Stimulated activated CD4-positive, alpha-beta T cell treated with anti-CD3 and anti-CD28 coated beads, Interleukin-1b, Interleukin-23, amount 100 ng/mL, for 1 hour (primary cell): ENCODE measurements at regions not wholly inside any gene's neighbourhood (a gene's known extent, or its start where the extent isn't known, plus 50 kb on each side); places are given as distances from the start of the nearest gene placed in this dataset.

Experiments
- DNase-seq, 2 donors: peaks; one replicate each; pipeline ENCODE4 v3.0.0-alpha.2; 2020; ENCODE audit warnings: low read depth in 2 of 2

DNA sequence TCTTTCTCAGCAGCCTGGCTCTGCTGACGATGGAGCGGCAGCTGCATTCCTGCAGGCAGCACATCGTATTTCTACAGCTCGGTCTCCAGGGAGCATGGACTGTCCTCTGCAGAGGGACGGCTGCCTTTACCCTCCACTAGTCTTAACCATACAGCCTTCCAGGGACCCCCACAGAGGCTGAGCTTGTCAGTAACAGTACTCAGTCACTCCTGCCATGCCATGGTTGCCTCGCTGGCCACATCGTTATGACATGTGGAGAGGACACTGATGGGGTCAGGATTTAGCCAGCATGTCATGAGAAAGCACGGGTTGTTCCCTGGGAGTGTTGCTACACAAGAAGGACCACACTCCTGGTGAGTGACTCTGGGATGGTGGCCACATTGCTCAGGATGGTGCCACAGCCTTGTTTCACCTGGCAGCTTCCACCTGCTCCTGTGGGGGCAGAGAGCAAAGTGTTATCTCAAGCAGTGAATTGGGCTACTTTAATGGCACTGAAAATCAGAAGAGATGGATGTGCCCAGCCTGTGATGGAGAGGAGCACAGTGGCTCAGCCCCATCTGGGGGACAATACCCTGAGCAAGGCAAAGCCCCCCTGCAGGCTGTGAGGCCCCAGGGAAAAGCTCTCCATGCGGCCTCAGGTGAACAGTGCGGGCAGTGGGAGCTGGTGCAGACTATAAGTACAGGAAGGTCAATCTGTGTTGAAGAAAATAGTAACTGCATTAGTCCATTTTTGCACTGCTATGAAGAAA is 443.9 kb downstream of the TCERG1L start:
- no peak for DNase-seq

GRCh38 chr10:130869179-130869841 is 442.2 kb downstream of the TCERG1L start:
- no peak for DNase-seq

GRCh38 chr10:130871406-130871805 is 440.1 kb downstream of the TCERG1L start:
- DNase-seq, result no peak

- no peak for DNase-seq
Observed at GRCh38 chr10:130873636-130874035, 437.9 kb downstream of the TCERG1L start.

DNA sequence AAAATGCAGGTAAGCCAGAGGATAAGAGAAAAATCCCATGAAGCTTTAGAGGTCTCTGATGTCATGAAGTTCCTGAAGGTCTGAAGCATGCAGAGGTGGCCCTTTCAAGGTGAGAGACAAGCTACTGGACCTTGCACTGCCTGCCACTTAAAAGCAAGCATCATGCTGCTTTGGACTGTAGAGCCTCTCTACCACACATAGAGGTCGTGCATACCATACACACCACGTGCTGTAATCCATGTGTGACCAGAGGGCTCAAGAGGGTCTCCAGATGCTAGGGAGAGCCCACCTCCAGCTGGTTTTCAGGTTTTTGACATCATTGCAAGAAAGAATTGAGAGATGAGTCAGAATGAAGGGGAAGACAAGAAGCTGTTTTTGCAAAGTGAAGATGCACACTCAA is 436.4 kb downstream of the TCERG1L start:
- DNase-seq, result no peak

- DNase-seq, result no peak
Observed at GRCh38 chr10:130875897-130876472, 435.5 kb downstream of the TCERG1L start.

DNA sequence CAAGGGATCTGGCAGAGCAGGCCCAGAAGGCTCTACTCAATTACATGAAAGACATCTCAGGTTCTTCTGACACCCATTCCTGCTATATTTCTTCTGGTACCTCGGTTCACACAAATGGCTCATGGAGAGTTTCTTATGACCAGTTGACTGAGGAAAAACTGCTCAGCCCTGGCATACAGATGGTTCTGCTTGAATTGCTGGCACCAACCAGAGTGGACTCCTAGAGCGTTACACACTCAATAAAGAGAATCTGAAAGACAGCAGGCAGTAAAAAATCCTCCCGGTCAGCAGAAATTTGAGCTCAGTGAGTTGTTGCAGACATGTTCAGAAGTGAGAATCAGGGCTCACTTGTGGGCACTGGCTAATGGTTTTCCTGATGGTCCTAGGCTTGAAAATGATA is 434.4 kb downstream of the TCERG1L start:
- DNase-seq, result no peak

- DNase-seq, result no peak
Observed at GRCh38 chr10:130878131-130878530, 433.4 kb downstream of the TCERG1L start.

DNA sequence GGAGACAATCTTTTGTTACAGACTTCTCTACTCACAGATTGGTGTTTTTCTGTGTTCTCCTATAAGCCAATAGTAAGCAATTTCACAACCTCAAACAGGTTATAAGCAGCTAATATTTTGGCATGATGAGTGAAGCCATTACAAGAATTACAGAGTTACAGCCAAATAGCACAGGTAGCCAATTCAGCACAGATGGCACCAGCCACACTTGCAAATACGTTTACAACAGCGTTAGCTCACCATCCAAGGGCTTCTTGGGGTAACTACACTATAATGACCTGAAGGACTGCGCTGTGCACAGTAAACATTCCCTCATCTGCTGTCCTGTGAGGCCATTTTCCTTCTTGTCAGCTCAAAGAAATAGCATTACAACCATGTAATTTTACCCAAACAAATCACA is 428.6 kb downstream of the TCERG1L start:
- DNase-seq, result no peak

- DNase-seq, result no peak
Observed at GRCh38 chr10:130884456-130884855, 427.1 kb downstream of the TCERG1L start.

- DNase-seq, result no peak
Observed at GRCh38 chr10:130885021-130885655, 426.4 kb downstream of the TCERG1L start.

DNA sequence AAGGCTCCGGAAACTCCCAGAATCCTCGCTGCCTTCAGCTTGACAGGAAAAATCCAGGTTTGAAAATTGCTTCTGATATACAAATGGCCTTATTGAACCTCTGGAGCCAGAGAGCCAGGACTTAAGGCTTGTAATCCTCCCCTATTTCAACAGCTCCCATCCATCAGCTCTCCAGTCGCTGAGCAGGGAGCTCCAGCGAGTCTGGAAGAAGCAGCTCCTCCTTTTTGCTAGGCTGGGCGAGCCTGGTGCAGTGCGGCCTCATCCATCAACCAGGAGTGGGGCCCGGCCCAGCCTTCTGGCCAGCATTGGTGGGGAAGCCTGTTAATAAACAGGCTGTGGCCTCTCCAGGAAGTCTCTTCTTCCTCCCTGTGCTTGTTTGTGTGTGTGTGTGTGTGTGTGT is 424.4 kb downstream of the TCERG1L start:
- no peak for DNase-seq

- DNase-seq, result no peak
Observed at GRCh38 chr10:130888493-130888892, 423.0 kb downstream of the TCERG1L start.

DNA sequence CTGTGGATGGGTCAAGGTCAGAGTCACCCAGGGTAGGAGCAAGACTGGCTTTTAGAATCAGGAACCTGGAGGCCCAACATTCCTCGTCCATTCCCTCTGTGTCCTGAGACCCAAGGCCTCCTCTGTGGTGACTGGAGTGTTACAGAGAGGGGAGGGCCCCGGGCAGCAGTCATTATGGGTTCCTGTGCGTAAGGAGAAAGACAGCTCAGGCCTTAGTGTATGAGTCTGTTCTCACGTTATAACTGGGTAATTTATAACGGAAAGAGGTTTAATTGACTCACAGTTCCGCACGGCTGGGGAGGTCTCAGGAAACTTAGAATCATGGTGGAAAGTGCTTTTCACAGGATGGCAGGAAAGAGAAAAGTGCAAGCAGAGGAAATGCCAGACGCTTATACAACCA is 422.3 kb downstream of the TCERG1L start:
- DNase-seq, result no peak

GRCh38 chr10:130889780-130890179 is 421.7 kb downstream of the TCERG1L start:
- DNase-seq, result no peak

- no peak for DNase-seq
Observed at GRCh38 chr10:130891066-130891465, 420.5 kb downstream of the TCERG1L start.

GRCh38 chr10:130894471-130894870 is 417.1 kb downstream of the TCERG1L start:
- DNase-seq, result no peak

GRCh38 chr10:130895161-130895560 is 416.4 kb downstream of the TCERG1L start:
- DNase-seq, result no peak

GRCh38 chr10:130897815-130898214 is 413.7 kb downstream of the TCERG1L start:
- DNase-seq, result no peak

DNA sequence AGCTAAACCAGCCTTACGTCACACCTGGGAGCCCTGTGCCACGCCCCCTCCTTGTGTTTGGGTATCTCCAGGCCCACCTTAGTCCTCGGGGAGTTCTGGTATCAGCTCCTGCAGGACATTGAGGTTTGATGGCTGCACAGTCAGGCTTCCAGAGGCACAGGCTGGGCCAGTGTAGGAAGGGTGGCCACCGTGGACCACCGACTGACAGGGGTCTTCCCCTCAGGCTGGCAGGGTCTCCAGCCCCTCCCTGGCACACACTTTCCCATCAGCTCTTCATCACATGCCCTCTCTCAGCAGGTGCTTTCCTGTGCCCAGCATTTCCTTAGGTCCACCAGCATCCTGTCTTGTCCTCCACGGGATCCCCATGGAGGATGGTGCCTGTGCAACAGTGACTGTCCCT is 413.1 kb downstream of the TCERG1L start:
- DNase-seq, result no peak

DNA sequence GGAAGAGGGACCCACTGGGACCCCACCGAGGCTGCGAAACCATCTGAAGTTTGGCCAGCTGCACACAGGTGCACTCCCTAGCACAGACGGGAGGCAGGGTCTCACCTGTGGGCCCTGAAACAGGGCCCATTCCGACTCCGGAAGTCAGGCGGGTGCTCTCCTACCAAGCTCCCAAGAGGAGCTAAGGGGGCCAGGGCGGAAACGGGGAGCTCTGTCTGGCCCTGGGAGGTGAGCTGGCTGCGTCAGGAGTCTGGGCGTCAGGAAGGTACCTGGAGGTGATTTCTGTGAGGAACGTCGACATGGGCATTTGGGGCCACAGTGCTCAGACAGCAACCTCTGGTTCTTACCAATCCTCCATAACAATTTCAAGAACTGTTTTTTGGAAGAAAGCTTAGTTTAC is 411.7 kb downstream of the TCERG1L start:
- DNase-seq, result no peak

DNA sequence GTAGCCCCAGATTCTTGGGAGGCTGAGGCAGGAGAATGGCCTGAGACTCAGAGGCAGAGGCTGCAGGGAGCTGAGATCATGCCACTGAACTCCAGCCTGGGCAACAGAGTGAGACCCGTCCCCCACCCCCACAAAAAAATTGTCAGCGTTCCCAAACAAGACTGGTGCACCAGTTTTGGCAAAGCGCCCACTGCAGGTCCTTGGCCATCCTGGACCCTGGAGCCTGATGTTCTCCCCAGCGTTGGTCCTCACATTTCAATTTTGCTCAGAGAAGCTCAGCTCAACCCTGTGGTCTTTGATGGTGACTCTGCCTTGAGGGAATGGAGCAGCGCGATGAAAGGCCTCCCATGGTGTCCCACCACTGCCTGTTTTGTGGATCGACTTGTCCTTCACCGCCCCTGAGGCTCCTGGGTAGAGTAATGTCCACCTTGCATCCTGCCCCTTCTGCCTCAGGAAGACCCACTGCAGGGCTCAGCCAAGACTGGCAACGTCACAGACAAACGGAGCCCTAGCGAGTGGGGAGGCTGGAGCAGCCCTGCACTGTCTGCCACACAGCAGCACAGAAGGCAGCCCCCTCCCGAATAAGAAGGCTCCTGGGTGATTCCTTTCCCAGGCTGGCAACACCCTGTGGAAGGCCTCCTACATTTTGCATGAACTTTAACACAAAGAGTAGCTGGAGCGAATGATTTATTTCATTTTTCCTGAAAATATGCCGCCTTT is 410.9 kb downstream of the TCERG1L start:
- DNase-seq, result no peak
